ENCODE measurements at regions not wholly inside any gene's neighbourhood (a gene's known extent, or its start where the extent isn't known, plus 50 kb on each side); places are given as distances from the start of the nearest gene placed in this dataset.
"Not testable (repeated sequence)": the region's sequence is repeated elsewhere in the genome, so short reads cannot be mapped to it uniquely, and the experiment has no call there.

DNA sequence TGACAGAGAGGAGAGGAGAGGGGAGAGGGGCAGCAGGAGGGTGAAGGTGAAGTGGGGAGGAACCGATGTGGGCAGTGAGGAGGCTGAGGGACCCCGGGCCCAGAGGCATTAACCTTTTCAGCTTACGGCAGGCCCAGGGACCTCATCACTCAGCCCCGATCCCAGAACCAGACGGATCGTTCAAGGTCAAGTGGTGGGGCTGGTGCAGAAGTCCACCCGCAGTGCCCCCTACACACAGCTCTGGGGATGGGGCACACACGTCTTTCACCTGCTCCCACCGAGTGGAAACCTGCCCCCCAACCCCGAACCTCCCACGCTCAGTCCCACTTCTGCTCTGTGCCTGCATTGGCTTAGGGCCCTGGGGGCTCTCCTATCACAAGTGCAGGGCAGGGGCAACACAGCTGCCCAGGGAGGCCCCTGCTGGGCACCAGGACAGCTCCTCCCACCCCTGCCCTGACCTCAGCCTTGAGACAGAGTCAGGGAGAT lies 81.9 kb upstream of the GOLGA6L4 start:
- DNase-seq = not testable (repeated sequence)

DNA sequence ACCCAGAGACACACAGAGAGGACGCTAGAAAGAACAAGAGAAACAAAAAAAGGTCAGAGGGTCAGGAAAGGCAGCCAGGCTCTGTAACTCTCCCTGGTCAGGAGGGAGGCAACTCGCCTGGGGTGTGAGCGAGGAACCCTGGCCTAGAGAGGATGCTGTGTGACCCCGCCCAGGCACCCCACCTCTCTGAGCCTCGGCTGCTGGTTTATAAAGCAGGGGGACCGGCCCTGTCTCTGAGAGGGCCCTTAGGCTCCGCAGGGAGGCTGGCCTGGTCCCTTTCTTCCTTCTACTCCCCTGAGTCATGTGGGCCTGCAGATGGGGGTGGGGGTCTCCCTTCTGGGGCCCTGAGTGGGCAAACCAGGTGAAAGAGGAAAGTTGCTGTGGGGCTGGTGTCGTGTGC lies 81.3 kb upstream of the GOLGA6L4 start:
- not testable (repeated sequence) for DNase-seq

DNA sequence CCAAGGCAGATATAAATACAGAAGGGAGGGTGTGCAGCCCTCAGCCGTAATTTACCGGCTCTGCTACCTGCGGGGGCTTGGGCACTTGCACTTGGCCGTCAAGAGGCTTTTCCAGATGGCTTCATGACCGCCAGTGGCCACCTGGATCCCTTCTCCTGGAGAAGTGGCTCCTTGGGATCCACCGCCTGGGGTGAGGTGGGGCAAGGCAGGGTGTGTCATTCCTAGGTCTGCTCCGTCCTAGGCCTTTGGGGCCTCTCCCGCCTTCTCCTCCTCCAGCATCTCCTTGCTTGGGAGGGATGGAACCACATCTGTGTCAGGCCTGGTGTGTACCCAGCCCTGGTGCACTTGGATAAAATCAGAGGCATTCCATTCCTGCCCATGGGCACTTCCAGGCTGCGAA lies 80.8 kb upstream of the GOLGA6L4 start:
- DNase-seq = not testable (repeated sequence)

DNA sequence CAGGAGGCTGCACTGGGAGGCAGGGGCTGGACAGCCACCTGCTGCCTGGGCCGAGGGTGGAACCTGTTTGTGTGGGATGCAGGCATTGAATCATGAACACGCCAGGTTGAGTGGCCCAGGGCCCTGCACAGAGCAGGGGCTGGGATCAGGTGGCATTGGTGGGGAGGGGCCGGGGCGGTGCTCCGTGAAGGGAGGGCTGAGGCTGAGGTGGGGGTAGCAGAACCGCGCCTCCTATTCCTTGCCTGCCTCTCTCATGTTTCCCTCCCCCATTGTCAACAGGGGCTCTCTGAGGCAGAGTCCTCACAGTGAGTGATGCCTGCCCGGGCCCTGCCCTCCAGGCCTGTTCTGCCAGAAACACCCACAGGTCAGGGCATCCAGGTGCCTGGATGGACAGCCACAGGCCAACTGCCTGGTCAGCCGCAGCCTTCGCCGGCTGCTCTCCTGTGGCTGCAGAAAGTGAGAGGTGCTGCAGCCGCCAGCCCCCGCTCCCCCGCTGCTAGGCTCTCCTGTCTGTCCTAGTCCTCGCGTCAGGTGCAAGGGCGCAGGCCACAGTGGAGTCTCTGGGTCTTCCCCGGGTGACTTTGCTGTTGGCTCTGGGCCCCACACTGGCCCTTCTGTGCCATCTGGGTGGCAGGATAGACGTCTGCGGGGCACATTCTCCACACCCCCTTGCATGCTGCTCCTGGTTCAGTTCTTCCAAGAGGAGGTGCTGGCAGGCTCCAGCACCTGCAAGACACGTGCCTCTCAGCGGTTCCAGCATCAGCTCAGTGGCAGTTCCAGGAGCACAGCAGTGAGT lies 79.6 kb upstream of the GOLGA6L4 start:
- not testable (repeated sequence) for DNase-seq

DNA sequence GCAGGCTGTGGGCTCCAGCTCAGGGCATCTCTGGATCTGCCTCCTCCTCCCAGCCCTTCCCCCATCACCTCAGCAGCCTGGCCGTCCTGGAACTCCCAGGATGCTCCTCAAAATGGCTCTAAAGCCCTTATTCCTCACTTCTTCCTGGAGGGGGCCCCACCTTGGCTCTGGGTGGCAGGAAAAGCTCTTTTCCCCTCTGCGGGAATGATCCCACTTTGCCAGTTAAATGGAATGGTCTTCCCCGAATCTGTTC lies 79.1 kb upstream of the GOLGA6L4 start:
- not testable (repeated sequence) for DNase-seq

DNA sequence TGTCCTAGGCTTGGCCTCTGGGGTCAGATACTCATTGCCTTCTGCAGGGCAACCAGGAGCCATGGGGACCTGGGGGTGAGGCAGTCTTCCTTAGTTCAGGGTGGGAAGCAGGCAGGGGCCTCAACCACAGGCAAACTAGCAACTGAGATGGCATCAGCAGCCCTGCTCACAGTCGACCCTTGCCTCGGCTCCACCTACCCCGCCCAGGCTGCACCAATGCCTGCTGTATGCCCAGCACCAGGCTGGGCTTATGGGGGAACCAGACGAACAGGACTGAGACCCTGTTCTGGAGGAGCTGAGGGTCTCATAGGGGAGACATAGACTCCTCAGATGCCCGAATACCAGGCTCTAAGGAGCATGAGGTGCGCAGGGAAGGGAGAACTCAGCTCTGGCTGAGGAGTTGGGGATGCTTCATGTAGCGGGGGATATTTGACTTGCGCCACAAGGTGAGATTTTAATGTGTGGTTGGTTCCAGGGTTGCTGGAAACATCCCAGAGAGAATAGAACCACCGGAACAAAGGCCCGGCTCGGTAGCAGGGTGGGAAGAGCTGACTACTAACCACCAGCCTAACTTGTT lies 78.4 kb upstream of the GOLGA6L4 start:
- DNase-seq = not testable (repeated sequence)

DNA sequence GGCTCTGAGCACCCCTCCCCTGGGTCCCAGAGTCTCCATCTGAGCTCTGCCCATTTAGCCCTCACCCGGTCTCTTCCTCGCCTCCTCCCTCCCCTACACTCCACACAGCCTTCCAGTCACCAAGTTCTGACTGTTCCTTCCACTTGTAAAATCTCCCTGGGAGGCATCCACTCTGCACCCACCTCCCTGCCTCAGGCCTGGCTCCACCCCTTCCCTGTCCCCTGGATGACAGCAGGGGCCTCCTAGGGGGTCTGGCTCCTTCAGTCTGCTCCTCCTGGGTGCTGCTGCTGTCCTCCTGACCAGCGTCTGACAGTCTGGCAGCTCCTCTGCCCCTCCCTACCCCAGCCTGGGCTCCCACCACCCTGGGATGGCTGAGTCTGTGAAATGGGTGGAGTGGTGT lies 77.7 kb upstream of the GOLGA6L4 start:
- DNase-seq = not testable (repeated sequence)

DNA sequence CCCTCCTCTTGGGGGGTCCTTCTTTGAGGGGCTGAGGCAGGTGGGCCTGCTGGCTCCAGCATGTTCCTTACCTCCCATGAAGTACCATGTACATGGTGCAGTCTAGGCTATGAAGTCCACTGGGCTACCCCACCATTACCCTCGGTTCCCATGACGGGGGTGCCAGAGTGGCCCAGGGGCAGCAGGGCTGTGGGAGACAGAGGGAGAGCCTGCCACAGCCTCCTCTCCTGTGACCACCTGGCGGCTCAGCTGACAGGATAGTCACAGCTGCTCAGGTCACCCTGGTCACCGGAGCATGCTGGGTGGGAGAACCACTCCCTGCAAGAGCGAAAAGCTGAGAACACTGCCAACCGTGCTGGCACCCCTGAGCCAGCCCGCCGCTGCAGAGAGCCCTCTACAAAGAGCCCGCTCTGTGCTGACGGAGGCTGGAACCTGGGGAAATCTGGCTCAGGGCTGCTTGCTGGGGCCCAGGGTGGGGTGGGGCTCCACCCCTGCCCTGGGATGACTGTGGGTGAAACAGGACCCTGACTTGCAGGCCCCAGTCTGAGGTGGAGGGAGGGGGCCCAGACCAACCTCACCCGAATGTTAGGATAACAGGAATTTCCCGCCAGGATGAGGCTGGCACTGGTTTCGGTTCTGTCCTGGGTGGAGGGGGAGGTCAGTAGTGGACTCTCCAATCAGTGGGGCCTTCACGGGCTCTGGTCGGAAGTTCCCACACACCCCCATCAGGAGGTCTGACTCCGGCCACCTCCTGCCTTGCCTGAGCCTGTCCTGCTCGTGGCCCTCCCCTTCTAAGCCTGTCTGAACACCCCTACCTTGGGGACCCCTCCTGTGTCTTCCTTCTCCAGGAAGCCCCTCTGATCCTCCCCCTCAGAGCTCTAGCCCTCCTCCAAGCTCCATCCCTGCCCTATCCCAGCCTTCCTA lies 76.0 kb upstream of the GOLGA6L4 start:
- DNase-seq = not testable (repeated sequence)

DNA sequence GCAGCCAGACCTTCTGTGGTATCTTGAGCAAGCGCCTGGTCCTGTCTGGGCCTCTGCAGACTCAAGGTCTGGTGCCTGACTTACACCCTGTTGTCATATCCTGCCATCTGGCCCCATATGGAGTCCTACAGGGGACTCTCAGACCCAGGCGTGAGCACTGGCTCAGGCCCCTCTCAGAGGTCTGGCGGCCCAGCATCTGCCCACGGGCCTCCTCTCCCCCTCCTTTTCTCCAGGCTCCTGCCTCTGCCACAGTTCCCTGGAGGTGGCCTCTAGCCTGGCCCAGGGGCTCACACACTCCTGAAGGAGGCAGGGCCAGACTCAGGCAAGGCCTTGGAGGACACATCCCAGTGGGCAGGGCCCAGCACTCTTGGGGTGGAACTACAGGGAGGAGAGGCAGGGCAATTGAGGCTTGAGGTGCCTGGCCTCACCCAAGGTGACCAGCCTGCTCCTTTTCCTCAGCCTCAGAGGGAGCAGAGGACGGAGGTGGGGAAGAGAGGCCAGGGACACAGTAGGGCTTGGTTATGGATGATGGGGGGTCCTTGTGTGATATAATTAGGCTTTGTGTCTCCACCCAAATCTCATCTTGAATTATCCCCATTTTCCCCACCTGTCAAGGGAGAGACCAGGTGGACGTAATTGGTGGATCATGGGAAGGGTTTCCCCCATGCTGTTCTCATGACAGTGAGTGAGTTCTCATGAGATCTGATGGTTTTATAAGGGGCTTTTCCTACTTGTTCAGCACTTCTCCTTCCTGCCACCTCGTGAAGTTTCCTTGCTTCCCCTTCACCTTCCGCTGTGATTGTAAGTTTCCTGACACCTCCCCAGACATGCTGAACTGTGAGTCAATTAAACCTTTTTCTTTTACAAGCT lies 70.9 kb upstream of the GOLGA6L4 start:
- not testable (repeated sequence) for DNase-seq

DNA sequence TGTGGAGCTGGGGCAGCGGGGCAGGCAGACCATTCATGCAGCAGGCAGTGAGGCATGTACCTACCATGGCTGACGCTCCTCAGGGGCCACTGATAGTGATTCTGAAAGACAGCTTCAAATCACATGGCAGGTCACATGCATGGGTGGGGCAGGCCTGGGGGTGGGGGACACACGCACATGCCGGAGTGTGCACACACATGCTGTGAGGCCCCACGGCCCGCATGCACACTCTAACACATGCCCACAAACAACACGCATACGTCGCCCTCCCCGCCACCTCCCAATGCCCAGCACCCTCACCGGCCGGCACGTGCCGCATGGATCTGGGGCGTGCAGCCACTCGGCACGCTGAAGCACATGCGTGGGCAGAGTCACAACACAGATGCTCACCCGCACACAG lies 65.5 kb upstream of the GOLGA6L4 start:
- DNase-seq = not testable (repeated sequence)

DNA sequence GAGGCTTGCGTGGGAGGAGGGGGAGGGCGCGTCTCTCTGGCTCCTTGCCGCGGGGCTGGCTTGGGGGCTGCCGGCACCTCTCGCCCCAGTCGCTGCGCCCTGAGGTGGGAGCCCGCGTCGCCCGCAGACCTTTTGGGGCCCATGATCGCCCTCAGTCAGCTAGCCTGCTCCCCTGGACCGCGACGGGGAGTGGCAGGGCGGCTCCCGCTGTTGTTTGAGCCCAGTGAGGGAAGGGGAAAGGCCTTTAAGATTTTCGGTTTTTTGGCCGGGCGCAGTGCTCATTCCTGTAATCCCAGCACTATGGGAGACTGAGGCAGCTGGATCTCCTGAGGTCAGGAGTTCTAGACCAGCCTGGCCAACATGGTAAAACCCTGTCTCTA lies 62.4 kb upstream of the GOLGA6L4 start:
- not testable (repeated sequence) for DNase-seq

Data from CD4-positive, alpha-beta T cell treated with Interleukin-4 for 1 hour (primary cell).